ENCODE measurements at regions not wholly inside any gene's neighbourhood (a gene's known extent, or its start where the extent isn't known, plus 50 kb on each side); places are given as distances from the start of the nearest gene placed in this dataset.

GRCh38 chr5:57402761-57403160, 79.8 kb downstream of the ACTBL2 start:
- H3K4me3 ChIP-seq (ENCODE audit: low read depth, low read length), result no peak overlapping the region
- in situ Hi-C loops (cut with HindIII; ENCODE audit: low sequenced_read_pairs), result no loop called here
- TF ChIP-seq CTCF (IDR thresholded peaks at IDR 0.05; ENCODE audit: low read depth, low read length, missing control alignments), result no peak

GRCh38 chr5:57402348-57402747, 80.3 kb downstream of the ACTBL2 start:
- H3K4me3 ChIP-seq (ENCODE audit: low read depth, low read length), result no peak overlapping the region
- TF ChIP-seq CTCF (IDR thresholded peaks at IDR 0.05; ENCODE audit: low read depth, low read length, missing control alignments), result no peak
- in situ Hi-C loops (cut with HindIII; ENCODE audit: low sequenced_read_pairs), result no loop called here
- no peak for DNase-seq (ENCODE audit: low read depth)

More at GRCh38 chr5:57402761-57403160, 79.8 kb downstream of the ACTBL2 start:
- no peak for DNase-seq (ENCODE audit: low read depth)

- no peak for DNase-seq (ENCODE audit: low read depth)
- in situ Hi-C loops (cut with HindIII; ENCODE audit: low sequenced_read_pairs), result no loop called here
- no peak for TF ChIP-seq CTCF (IDR thresholded peaks at IDR 0.05; ENCODE audit: low read depth, low read length, missing control alignments)
- H3K4me3 ChIP-seq (ENCODE audit: low read depth, low read length), result no peak overlapping the region
Observed at GRCh38 chr5:57398413-57399093, 84.1 kb downstream of the ACTBL2 start.

- TF ChIP-seq CTCF (IDR thresholded peaks at IDR 0.05; ENCODE audit: low read depth, low read length, missing control alignments), result no peak
Observed at GRCh38 chr5:57396701-57397100, 85.9 kb downstream of the ACTBL2 start.

GRCh38 chr5:57394421-57395210, 88.0 kb downstream of the ACTBL2 start:
- no peak overlapping the region for H3K4me3 ChIP-seq (ENCODE audit: low read depth, low read length)
- in situ Hi-C loops (cut with HindIII; ENCODE audit: low sequenced_read_pairs), result no loop called here
- no peak for TF ChIP-seq CTCF (IDR thresholded peaks at IDR 0.05; ENCODE audit: low read depth, low read length, missing control alignments)
- no peak for DNase-seq (ENCODE audit: low read depth)

More at GRCh38 chr5:57396701-57397100, 85.9 kb downstream of the ACTBL2 start:
- DNase-seq (ENCODE audit: low read depth), result no peak
- no peak overlapping the region for H3K4me3 ChIP-seq (ENCODE audit: low read depth, low read length)
- in situ Hi-C loops (cut with HindIII; ENCODE audit: low sequenced_read_pairs), result no loop called here

- TF ChIP-seq CTCF (IDR thresholded peaks at IDR 0.05; ENCODE audit: low read depth, low read length, missing control alignments), result no peak
- no peak overlapping the region for H3K4me3 ChIP-seq (ENCODE audit: low read depth, low read length)
- in situ Hi-C loops (cut with HindIII; ENCODE audit: low sequenced_read_pairs), result no loop called here
- peak; percentile 26 for DNase-seq (ENCODE audit: low read depth)
Observed at GRCh38 chr5:57386958-57387357, 95.7 kb downstream of the ACTBL2 start.
